Tibial nerve (tissue), 4 donors: ENCODE measurements at regions not wholly inside any gene's neighbourhood (a gene's known extent, or its start where the extent isn't known, plus 50 kb on each side); places are given as distances from the start of the nearest gene placed in this dataset.

Experiments
- DNase-seq, 2 donors: peaks; one replicate each; pipeline ENCODE4 v3.0.0-alpha.2; 2019; ENCODE audit warnings: low spot score in 2 of 2
- H3K27ac ChIP-seq, 4 donors: fragments of 200-600 bp; sonication (generic) in 3 of 4; one replicate each; pipeline ENCODE4 v1.5.1; 2017 to 2019; ENCODE audit warnings: mild to moderate bottlenecking in 1 of 4
- H3K27me3 ChIP-seq, 2 donors: fragments of 200-600 bp; sonication (generic) in 1 of 2; one replicate each; pipeline versions ENCODE4 v1.5.1 to v1.6.0; 2017 to 2019
- H3K36me3 ChIP-seq, 3 donors: fragments of 200-600 bp; sonication (generic); one replicate each; pipeline ENCODE4 v1.5.1; 2018 to 2019
- H3K4me1 ChIP-seq, 4 donors: fragments of 200-600 bp; sonication (generic) in 3 of 4; one replicate each; pipeline ENCODE4 v1.5.1; 2017 to 2019
- H3K4me3 ChIP-seq, 4 donors: fragments of 200-600 bp; sonication (generic) in 3 of 4; one replicate each; pipeline ENCODE4 v1.5.1; 2017 to 2019; ENCODE audit warnings: mild to moderate bottlenecking in 1 of 4, moderate library complexity in 1 of 4
- H3K9me3 ChIP-seq, 4 donors: fragments of 200-600 bp; sonication (generic) in 3 of 4; one replicate each; pipeline ENCODE4 v1.5.1; 2017 to 2019
- EP300 ChIP-seq, 2 donors: sonication (generic); formaldehyde crosslinking; IDR thresholded peaks; one replicate each; pipeline ENCODE4 v1.6.1; 2017; ENCODE audit warnings: antibody characterized with exemption in 2 of 2, mild to moderate bottlenecking in 1 of 2
- POLR2A ChIP-seq, 2 donors: fragments of 450-650 bp; IDR thresholded peaks; one replicate each; pipeline ENCODE4 v1.6.1; 2017; ENCODE audit warnings: antibody characterized with exemption in 2 of 2, mild to moderate bottlenecking in 2 of 2, moderate library complexity in 2 of 2
- WGBS, 2 donors: methylation state at CpG; one replicate each; pipeline ENCODE4 v1.1.5; 2018; 5-methylcytosine and 5-hydroxymethylcytosine counted together
- TF ChIP-seq, protein P1 (sequence below), 5 experiments: fragments of 200-600 bp in 3 of 5; fragments of 450-650 bp in 2 of 5; sonication (generic) in 3 of 5; IDR thresholded peaks; one replicate each; pipeline ENCODE4 v1.5.1; 2016 to 2019; ENCODE audit warnings: antibody characterized with exemption in 5 of 5, mild to moderate bottlenecking in 3 of 5, moderate library complexity in 2 of 5

DNA sequence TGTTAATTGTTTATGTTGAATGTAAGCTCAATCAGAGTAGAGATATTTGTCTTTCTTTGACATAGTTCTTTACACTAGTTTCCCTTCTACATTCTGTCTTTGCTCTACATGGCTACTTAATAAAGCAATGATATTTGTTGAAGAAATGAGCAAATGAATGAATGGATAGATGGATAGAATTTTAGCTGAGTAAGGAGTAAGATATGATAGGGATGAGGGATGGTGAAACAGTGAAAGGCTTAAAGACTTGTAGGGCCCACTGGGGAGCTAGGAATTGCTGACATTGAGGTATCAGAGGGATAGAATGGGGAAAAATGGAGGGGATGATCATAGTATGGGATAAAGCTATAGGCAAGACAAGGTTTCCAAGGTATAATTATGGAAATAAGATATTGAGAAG is 361.6 kb upstream of the SPHKAP start:
- Histone ChIP-seq H3K27ac (no peak overlapping the region), H3K4me1 (no peaks in the 10 kb centered on the region), H3K9me3 (peaks cover 0 to 11% (median 0%) of the 10 kb centered on the region in 4 donors), H3K4me3 (no peak overlapping the region), H3K27me3 (no peaks in the 10 kb centered on the region), H3K36me3 (no peaks in the 10 kb centered on the region)
- TF ChIP-seq EP300 (IDR thresholded peaks at IDR 0.05) (no peak), POLR2A (IDR thresholded peaks at IDR 0.05) (no peak)
- TF ChIP-seq, protein P1, sequence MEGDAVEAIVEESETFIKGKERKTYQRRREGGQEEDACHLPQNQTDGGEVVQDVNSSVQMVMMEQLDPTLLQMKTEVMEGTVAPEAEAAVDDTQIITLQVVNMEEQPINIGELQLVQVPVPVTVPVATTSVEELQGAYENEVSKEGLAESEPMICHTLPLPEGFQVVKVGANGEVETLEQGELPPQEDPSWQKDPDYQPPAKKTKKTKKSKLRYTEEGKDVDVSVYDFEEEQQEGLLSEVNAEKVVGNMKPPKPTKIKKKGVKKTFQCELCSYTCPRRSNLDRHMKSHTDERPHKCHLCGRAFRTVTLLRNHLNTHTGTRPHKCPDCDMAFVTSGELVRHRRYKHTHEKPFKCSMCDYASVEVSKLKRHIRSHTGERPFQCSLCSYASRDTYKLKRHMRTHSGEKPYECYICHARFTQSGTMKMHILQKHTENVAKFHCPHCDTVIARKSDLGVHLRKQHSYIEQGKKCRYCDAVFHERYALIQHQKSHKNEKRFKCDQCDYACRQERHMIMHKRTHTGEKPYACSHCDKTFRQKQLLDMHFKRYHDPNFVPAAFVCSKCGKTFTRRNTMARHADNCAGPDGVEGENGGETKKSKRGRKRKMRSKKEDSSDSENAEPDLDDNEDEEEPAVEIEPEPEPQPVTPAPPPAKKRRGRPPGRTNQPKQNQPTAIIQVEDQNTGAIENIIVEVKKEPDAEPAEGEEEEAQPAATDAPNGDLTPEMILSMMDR (IDR thresholded peaks at IDR 0.05) = no peak
- no peak for DNase-seq

DNA sequence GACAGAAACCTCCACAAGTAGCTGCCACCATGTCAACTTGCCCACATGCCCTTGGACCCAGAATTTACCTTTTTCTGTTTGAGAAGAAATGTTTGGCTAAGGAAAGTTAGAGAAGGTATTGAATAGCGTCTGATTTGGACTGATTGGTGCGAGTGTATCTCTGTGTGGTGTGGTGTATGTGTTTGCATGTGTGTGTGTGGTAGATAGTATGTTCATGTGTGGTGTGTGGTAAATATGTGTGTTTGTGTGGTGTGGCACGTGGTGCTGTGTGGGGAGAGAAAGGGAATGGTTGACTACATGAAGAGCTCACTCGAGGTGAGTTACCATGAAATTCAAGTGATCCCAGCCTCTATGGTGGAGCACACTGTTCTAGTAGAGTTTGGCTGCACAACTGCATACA is 360.8 kb upstream of the SPHKAP start:
- no peaks in the 10 kb centered on the region for H3K27me3 ChIP-seq
- H3K36me3 ChIP-seq = no peaks in the 10 kb centered on the region
- 88 to 89% methylated on average over 4 of the region's 4 CpGs for WGBS, 2 donors
- TF ChIP-seq EP300 (IDR thresholded peaks at IDR 0.05) (no peak), POLR2A (IDR thresholded peaks at IDR 0.05) (no peak)
- TF ChIP-seq, protein P1 (IDR thresholded peaks at IDR 0.05) = no peak
- DNase-seq = no peak
- peaks cover 0 to 12% (median 0%) of the 10 kb centered on the region in 4 donors for H3K9me3 ChIP-seq
- no peaks in the 10 kb centered on the region for H3K4me1 ChIP-seq
- H3K27ac ChIP-seq = no peak overlapping the region
- no peak overlapping the region for H3K4me3 ChIP-seq

DNA sequence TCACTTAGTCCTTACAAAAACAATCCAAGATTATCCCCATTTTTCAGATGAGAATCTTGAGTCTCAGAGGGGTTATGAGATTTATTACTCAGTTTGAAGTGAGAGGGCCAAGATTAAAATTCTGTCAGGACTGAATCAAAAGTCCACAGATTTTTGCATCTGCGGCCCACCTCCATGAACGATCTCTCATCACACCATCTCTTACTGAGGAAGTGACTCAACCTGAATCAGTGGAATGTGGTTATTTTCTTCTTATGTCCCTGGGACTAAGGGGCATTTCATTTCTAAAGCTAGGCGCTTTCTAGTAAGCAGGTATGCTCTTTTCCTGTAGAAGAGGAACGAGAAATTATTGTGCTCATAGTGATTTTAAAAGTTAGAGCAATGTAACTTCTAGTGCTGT is 360.3 kb upstream of the SPHKAP start:
- H3K4me3 ChIP-seq = no peak overlapping the region
- H3K27me3 ChIP-seq = no peaks in the 10 kb centered on the region
- H3K9me3 ChIP-seq = peaks cover 0 to 13% (median 0%) of the 10 kb centered on the region in 4 donors
- TF ChIP-seq, protein P1 (IDR thresholded peaks at IDR 0.05) = no peak
- TF ChIP-seq EP300 (IDR thresholded peaks at IDR 0.05) = no peak
- TF ChIP-seq POLR2A (IDR thresholded peaks at IDR 0.05) = no peak
- no peak for DNase-seq
- H3K27ac ChIP-seq = no peak overlapping the region
- no peaks in the 10 kb centered on the region for H3K36me3 ChIP-seq
- WGBS, 2 donors = 86 to 89% methylated on average over 4 of the region's 4 CpGs
- H3K4me1 ChIP-seq = no peaks in the 10 kb centered on the region

DNA sequence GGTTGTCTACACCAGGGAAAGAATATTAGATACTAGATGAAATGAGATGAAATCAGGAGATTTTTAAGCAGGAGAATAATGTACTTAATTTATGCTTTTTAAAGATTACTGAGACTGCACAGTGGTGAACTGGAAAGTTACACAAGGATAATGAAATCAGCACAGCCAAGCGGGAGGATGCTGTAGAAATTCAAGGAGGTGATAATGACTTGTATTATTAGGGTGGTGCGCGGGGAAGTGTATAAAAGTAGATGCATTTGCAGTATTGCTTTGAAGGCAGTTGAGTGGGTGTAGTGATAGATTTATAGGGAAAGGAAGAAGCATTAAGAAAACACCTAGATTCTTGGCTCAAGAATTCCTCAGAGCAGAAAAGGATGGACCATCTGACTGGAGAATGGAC is 359.5 kb upstream of the SPHKAP start:
- Histone ChIP-seq H3K4me1 (no peaks in the 10 kb centered on the region), H3K27me3 (no peaks in the 10 kb centered on the region), H3K36me3 (no peaks in the 10 kb centered on the region), H3K27ac (no peak overlapping the region), H3K4me3 (no peak overlapping the region), H3K9me3 (peaks cover 0 to 10% (median 0%) of the 10 kb centered on the region in 4 donors)
- DNase-seq = no peak
- WGBS, 2 donors = 97 to 99% methylated on average over 3 of the region's 3 CpGs
- no peak for TF ChIP-seq POLR2A (IDR thresholded peaks at IDR 0.05)
- TF ChIP-seq EP300 (IDR thresholded peaks at IDR 0.05) = no peak
- TF ChIP-seq, protein P1 (IDR thresholded peaks at IDR 0.05) = no peak

DNA sequence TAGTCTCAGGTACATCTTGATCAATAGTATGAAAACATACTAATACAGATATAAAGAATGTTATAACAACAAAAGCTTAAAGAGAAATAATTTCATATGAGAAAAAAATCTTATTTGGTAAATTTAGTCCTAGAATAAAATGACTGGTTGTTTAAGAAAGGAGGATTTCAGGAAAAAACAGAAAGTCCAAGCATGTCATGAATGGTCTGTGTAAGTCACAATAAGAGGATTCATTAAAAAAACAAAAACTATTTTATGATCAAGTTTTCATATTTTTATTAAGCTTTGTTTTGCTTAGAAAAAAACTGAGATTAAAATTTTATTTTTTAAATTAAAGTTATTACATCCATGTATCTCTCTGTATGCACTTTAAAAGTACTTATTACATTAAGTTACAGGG is 353.9 kb upstream of the SPHKAP start:
- DNase-seq = no peak
- no peaks in the 10 kb centered on the region for H3K36me3 ChIP-seq
- H3K27me3 ChIP-seq = no peaks in the 10 kb centered on the region
- TF ChIP-seq EP300 (IDR thresholded peaks at IDR 0.05) = no peak
- TF ChIP-seq POLR2A (IDR thresholded peaks at IDR 0.05) = no peak
- TF ChIP-seq, protein P1 (IDR thresholded peaks at IDR 0.05) = no peak
- H3K27ac ChIP-seq = no peak overlapping the region
- no peak overlapping the region for H3K4me3 ChIP-seq
- peaks cover 0 to 19% (median 0%) of the 10 kb centered on the region in 4 donors for H3K9me3 ChIP-seq
- H3K4me1 ChIP-seq = no peaks in the 10 kb centered on the region
